ENCODE measurements at regions not wholly inside any gene's neighbourhood (a gene's known extent, or its start where the extent isn't known, plus 50 kb on each side); places are given as distances from the start of the nearest gene placed in this dataset.

- TF ChIP-seq, protein P1, sequence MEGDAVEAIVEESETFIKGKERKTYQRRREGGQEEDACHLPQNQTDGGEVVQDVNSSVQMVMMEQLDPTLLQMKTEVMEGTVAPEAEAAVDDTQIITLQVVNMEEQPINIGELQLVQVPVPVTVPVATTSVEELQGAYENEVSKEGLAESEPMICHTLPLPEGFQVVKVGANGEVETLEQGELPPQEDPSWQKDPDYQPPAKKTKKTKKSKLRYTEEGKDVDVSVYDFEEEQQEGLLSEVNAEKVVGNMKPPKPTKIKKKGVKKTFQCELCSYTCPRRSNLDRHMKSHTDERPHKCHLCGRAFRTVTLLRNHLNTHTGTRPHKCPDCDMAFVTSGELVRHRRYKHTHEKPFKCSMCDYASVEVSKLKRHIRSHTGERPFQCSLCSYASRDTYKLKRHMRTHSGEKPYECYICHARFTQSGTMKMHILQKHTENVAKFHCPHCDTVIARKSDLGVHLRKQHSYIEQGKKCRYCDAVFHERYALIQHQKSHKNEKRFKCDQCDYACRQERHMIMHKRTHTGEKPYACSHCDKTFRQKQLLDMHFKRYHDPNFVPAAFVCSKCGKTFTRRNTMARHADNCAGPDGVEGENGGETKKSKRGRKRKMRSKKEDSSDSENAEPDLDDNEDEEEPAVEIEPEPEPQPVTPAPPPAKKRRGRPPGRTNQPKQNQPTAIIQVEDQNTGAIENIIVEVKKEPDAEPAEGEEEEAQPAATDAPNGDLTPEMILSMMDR (IDR thresholded peaks at IDR 0.05), result no peak
- TF ChIP-seq POLR2A (IDR thresholded peaks at IDR 0.05; ENCODE audit: low read depth) (no peak), EP300 (IDR thresholded peaks at IDR 0.05) (no peak), POLR2AphosphoS5 (IDR thresholded peaks at IDR 0.05) (no peak)
These were observed 348.5 kb downstream of the MED10 start for GRCh38 chr5:6029811-6030271.
